Panc1 (cell line): ENCODE measurements at regions not wholly inside any gene's neighbourhood (a gene's known extent, or its start where the extent isn't known, plus 50 kb on each side); places are given as distances from the start of the nearest gene placed in this dataset.
A peak's percentile ranks its signal among the peaks of the same experiment; 100 is the strongest.

ENCODE experiments used
- ATAC-seq: fragments of 200-7000 bp; cut with Tn5 transposase; 2 replicates; pipeline ENCODE4 v1.9.1; 2020; ENCODE audit warnings: mild to moderate bottlenecking, moderate library complexity
- BruUV-seq: library from RNA; stranded (reverse); fragments of 400-500 nt; replicated peaks from 2 replicates; lab custom pipeline; 2021; lab: Mats Ljungman, UMichigan
- CTCF ChIA-PET: fragments of 300-600 bp; sonication (Branson Sonifier 250); formaldehyde crosslinking; loops from one replicate; lab custom pipeline; 2022; ENCODE audit warnings: antibody characterized with exemption; lab: Charles Lee
- POLR2A ChIA-PET: fragments of 300-600 bp; sonication (Branson Sonifier 250); formaldehyde crosslinking; loops from one replicate; lab custom pipeline; 2022; ENCODE audit warnings: antibody characterized with exemption; lab: Charles Lee
- DNase-seq: peaks from one replicate; pipeline ENCODE4 v3.0.0-alpha.2; 2010; ENCODE audit warnings: low read depth, low spot score
- H3K27ac ChIP-seq: 2 replicates; pipeline ENCODE4 v1.5.1; 2011; ENCODE audit warnings: mild to moderate bottlenecking, low read length, inconsistent platforms
- H3K27me3 ChIP-seq: fragments of 200-500 bp; sonication (Bioruptor generic); 2 replicates; pipeline ENCODE4 v1.6.0; 2014; ENCODE audit warnings: low read length, inconsistent platforms; ENCODE audit not compliant: control insufficient read depth, insufficient read depth
- H3K36me3 ChIP-seq: fragments of 200-500 bp; sonication (Bioruptor generic); 2 replicates; pipeline ENCODE4 v1.5.1; 2014; ENCODE audit warnings: inconsistent platforms, mild to moderate bottlenecking, low read length, moderate library complexity; ENCODE audit not compliant: control insufficient read depth, insufficient read depth
- H3K4me1 ChIP-seq: 2 replicates; pipeline ENCODE4 v1.5.1; 2011; ENCODE audit warnings: inconsistent platforms, mild to moderate bottlenecking, low read length, moderate library complexity; ENCODE audit not compliant: control insufficient read depth, insufficient read depth
- H3K4me3 ChIP-seq, 2 experiments: 2 replicates each; pipeline ENCODE4 v1.5.1; 2011 to 2012; ENCODE audit warnings: low read depth in 2 of 2, low read length in 2 of 2, mild to moderate bottlenecking in 2 of 2, inconsistent platforms in 1 of 2, moderate library complexity in 1 of 2
- H3K9me3 ChIP-seq: fragments of 200-500 bp; sonication (Bioruptor generic); 2 replicates; pipeline ENCODE4 v1.5.1; 2014; ENCODE audit warnings: low read depth, mild to moderate bottlenecking, inconsistent platforms, low read length, moderate library complexity; ENCODE audit not compliant: control insufficient read depth, insufficient read depth
- CTCF ChIP-seq: fragments of 450-650 bp; IDR thresholded peaks from 2 replicates; pipeline ENCODE4 v1.5.1; 2017; ENCODE audit warnings: mild to moderate bottlenecking
- POLR2AphosphoS5 ChIP-seq: IDR thresholded peaks from 2 replicates; pipeline ENCODE4 v1.6.1; 2012; ENCODE audit warnings: mild to moderate bottlenecking, low read depth, low read length, moderate library complexity
- SIN3A ChIP-seq: IDR thresholded peaks from 2 replicates; pipeline ENCODE4 v1.6.1; 2012; ENCODE audit warnings: low read depth, mild to moderate bottlenecking, low read length, moderate library complexity, borderline replicate concordance; ENCODE audit not compliant: insufficient read depth
- TCF7L2 ChIP-seq: IDR thresholded peaks from 2 replicates; pipeline ENCODE4 v1.6.1; 2011; ENCODE audit warnings: mild to moderate bottlenecking, low read depth, low read length, inconsistent platforms
- in situ Hi-C: cut with HindIII; loops from 2 replicates; pipeline ENCODE4 v1.10.0; 2016; ENCODE audit warnings: low sequenced_read_pairs, low pct_unique_long_range_greater_than_20kb
- intact Hi-C: fragments of 100-400 bp; cut with micrococcal nuclease; formaldehyde crosslinking; loops from one replicate; pipeline ENCODE4 v1.10.0; 2022; ENCODE audit not compliant: unreplicated experiment
- TF ChIP-seq, protein P1 (sequence below), 2 experiments: IDR thresholded peaks; 2 replicates each; pipeline ENCODE4 v1.6.1; 2011 to 2012; ENCODE audit warnings: low read depth in 2 of 2, control low read depth in 1 of 2, low read length in 1 of 2, mild to moderate bottlenecking in 1 of 2, moderate library complexity in 1 of 2; ENCODE audit not compliant: insufficient read depth in 1 of 2

- BruUV-seq = no TSS peak
- Histone ChIP-seq H3K4me1 (no peaks in the 10 kb centered on the region), H3K4me3 (no peak overlapping the region), H3K9me3 (no peaks in the 10 kb centered on the region), H3K27me3 (no peaks in the 10 kb centered on the region), H3K36me3 (no peaks in the 10 kb centered on the region), H3K27ac (no peak overlapping the region)
- ATAC-seq (no peak), DNase-seq (no peak)
- TF ChIP-seq CTCF (no peak), SIN3A (no peak), TCF7L2 (no peak), POLR2AphosphoS5 (no peak)
- TF ChIP-seq, protein P1, sequence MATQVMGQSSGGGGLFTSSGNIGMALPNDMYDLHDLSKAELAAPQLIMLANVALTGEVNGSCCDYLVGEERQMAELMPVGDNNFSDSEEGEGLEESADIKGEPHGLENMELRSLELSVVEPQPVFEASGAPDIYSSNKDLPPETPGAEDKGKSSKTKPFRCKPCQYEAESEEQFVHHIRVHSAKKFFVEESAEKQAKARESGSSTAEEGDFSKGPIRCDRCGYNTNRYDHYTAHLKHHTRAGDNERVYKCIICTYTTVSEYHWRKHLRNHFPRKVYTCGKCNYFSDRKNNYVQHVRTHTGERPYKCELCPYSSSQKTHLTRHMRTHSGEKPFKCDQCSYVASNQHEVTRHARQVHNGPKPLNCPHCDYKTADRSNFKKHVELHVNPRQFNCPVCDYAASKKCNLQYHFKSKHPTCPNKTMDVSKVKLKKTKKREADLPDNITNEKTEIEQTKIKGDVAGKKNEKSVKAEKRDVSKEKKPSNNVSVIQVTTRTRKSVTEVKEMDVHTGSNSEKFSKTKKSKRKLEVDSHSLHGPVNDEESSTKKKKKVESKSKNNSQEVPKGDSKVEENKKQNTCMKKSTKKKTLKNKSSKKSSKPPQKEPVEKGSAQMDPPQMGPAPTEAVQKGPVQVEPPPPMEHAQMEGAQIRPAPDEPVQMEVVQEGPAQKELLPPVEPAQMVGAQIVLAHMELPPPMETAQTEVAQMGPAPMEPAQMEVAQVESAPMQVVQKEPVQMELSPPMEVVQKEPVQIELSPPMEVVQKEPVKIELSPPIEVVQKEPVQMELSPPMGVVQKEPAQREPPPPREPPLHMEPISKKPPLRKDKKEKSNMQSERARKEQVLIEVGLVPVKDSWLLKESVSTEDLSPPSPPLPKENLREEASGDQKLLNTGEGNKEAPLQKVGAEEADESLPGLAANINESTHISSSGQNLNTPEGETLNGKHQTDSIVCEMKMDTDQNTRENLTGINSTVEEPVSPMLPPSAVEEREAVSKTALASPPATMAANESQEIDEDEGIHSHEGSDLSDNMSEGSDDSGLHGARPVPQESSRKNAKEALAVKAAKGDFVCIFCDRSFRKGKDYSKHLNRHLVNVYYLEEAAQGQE (IDR thresholded peaks at IDR 0.05; ENCODE audit: insufficient read depth in 1 of 2, low read depth in 2 of 2, low read length in 1 of 2) = no peak
- intact Hi-C loops = no loop called here
- ChIA-PET CTCF (no interaction called here), POLR2A (no interaction called here)
- in situ Hi-C loops = no loop called here
Observed at GRCh38 chr13:64531400-64531799, 2698.7 kb downstream of the PCDH9 start.

GRCh38 chr13:64529874-64530485, 2700.2 kb downstream of the PCDH9 start:
- Histone ChIP-seq H3K4me1 (no peaks in the 10 kb centered on the region), H3K36me3 (no peaks in the 10 kb centered on the region), H3K4me3 (no peak overlapping the region), H3K27me3 (no peaks in the 10 kb centered on the region), H3K27ac (no peak overlapping the region), H3K9me3 (no peaks in the 10 kb centered on the region)
- DNase-seq = no peak
- no peak for ATAC-seq
- in situ Hi-C loops = no loop called here
- TF ChIP-seq SIN3A (no peak), CTCF (peak; percentile 39; the same call in 1 of the 2 replicates)
- TF ChIP-seq, protein P1 (IDR thresholded peaks at IDR 0.05; ENCODE audit: insufficient read depth in 1 of 2, low read depth in 2 of 2, low read length in 1 of 2) = no peak
- BruUV-seq = no TSS peak
- CTCF ChIA-PET = no interaction called here
- POLR2A ChIA-PET = no interaction called here
- intact Hi-C loops = no loop called here
